ENCODE measurements at regions not wholly inside any gene's neighbourhood (a gene's known extent, or its start where the extent isn't known, plus 50 kb on each side); places are given as distances from the start of the nearest gene placed in this dataset.

DNA sequence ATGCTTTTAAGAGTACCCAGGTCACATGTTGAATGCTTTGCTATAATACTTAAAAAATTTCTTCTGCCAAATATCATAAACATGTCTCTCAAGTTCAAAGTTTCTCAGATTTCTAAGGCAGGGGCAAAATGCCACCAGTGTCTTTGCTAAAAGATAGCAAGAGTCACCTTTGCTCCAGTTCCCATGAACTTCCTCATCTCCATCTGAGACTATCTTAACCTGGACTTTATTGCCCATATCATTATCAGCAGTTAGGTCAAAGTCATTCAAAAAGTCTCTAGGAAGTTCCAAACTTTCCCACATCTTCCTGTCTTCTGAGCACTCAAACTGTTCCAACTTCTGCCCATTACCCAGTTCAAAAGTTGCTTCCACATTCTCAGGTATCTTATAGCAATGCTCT, 307.6 kb upstream of the TNC start:
- H3K4me2 ChIP-seq (ENCODE audit: control insufficient read depth, extremely low read depth, insufficient read depth, low read depth, low read length) = no peak overlapping the region
- no peaks in the 10 kb centered on the region for H3K9me1 ChIP-seq (ENCODE audit: control insufficient read depth, extremely low read depth, insufficient read depth, low read length)
- H3K9me3 ChIP-seq (ENCODE audit: control insufficient read depth, low read depth, low read length) = peaks cover 2% of the 10 kb centered on the region
- H3K27ac ChIP-seq (ENCODE audit: control insufficient read depth, insufficient read depth, low read length) = no peak overlapping the region
- H3K27me3 ChIP-seq (ENCODE audit: control insufficient read depth, extremely low read depth, insufficient read depth, low read length) = no peaks in the 10 kb centered on the region
- no peaks in the 10 kb centered on the region for H3K4me1 ChIP-seq (ENCODE audit: control insufficient read depth, extremely low read depth, insufficient read depth, low read length)
- DNase-seq (ENCODE audit: low read depth, low spot score) (no peak), FAIRE-seq (no peak)
- H3K36me3 ChIP-seq (ENCODE audit: control insufficient read depth in 2 of 2, extremely low read depth in 1 of 2, insufficient read depth in 2 of 2, low read length in 2 of 2) = no peaks in the 10 kb centered on the region
- H2AFZ ChIP-seq (ENCODE audit: control insufficient read depth, low read length) = no peak overlapping the region
- H4K20me1 ChIP-seq (ENCODE audit: control insufficient read depth, extremely low read depth, insufficient read depth, low read length) = no peaks in the 10 kb centered on the region
- no peak overlapping the region for H3K9ac ChIP-seq (ENCODE audit: control insufficient read depth, extremely low read depth, insufficient read depth, low read length)
- dilution Hi-C loops (cut with MboI; ENCODE audit: extremely low pct_ligation_motif_present, low sequenced_read_pairs) = no loop called here
- H3K4me3 ChIP-seq (ENCODE audit: control insufficient read depth in 2 of 3, extremely low read depth in 1 of 3, insufficient read depth in 2 of 3, low read depth in 1 of 3, low read length in 3 of 3) = no peak overlapping the region
- TF ChIP-seq, protein P1, sequence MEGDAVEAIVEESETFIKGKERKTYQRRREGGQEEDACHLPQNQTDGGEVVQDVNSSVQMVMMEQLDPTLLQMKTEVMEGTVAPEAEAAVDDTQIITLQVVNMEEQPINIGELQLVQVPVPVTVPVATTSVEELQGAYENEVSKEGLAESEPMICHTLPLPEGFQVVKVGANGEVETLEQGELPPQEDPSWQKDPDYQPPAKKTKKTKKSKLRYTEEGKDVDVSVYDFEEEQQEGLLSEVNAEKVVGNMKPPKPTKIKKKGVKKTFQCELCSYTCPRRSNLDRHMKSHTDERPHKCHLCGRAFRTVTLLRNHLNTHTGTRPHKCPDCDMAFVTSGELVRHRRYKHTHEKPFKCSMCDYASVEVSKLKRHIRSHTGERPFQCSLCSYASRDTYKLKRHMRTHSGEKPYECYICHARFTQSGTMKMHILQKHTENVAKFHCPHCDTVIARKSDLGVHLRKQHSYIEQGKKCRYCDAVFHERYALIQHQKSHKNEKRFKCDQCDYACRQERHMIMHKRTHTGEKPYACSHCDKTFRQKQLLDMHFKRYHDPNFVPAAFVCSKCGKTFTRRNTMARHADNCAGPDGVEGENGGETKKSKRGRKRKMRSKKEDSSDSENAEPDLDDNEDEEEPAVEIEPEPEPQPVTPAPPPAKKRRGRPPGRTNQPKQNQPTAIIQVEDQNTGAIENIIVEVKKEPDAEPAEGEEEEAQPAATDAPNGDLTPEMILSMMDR (optimal IDR thresholded peaks at IDR 0.05 in 1 of 3, IDR thresholded peaks at IDR 0.05 in 1 of 3, conservative IDR thresholded peaks at IDR 0.05 in 1 of 3; ENCODE audit: extremely low read depth in 1 of 3, insufficient read depth in 2 of 3, low read length in 3 of 3) = no peak
- TF ChIP-seq EZH2 (IDR thresholded peaks at IDR 0.05; ENCODE audit: low read length) = no peak
- no peaks in the 10 kb centered on the region for H3K79me2 ChIP-seq (ENCODE audit: control insufficient read depth, insufficient read depth, low read length)

DNA sequence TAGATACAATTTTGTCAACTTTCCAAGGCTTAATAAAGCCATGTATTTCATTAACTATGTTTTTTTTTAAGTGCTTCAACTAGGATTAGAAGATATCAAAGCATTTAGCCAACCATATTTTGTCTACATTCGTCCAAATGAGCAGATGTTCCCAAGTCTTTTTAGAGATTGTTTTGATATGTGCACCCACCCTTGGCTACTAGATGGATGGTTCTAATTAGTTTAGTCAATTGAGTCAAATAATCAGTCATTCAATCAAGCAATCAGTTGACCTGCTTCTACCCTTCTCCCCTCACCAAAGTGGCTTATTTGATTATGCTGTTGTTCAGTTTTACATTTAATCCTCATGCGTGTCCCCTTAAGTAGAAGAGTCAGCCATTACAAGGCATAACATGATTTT, 319.5 kb upstream of the TNC start:
- no peaks in the 10 kb centered on the region for H3K27me3 ChIP-seq (ENCODE audit: control insufficient read depth, extremely low read depth, insufficient read depth, low read length)
- FAIRE-seq = no peak
- H4K20me1 ChIP-seq (ENCODE audit: control insufficient read depth, extremely low read depth, insufficient read depth, low read length) = no peaks in the 10 kb centered on the region
- no peaks in the 10 kb centered on the region for H3K79me2 ChIP-seq (ENCODE audit: control insufficient read depth, insufficient read depth, low read length)
- no peaks in the 10 kb centered on the region for H3K9me3 ChIP-seq (ENCODE audit: control insufficient read depth, low read depth, low read length)
- dilution Hi-C loops (cut with MboI; ENCODE audit: extremely low pct_ligation_motif_present, low sequenced_read_pairs) = no loop called here
- no peak overlapping the region for H2AFZ ChIP-seq (ENCODE audit: control insufficient read depth, low read length)
- no peak for DNase-seq (ENCODE audit: low read depth, low spot score)
- H3K4me3 ChIP-seq (ENCODE audit: control insufficient read depth in 2 of 3, extremely low read depth in 1 of 3, insufficient read depth in 2 of 3, low read depth in 1 of 3, low read length in 3 of 3) = no peak overlapping the region
- no peaks in the 10 kb centered on the region for H3K36me3 ChIP-seq (ENCODE audit: control insufficient read depth in 2 of 2, extremely low read depth in 1 of 2, insufficient read depth in 2 of 2, low read length in 2 of 2)
- H3K9me1 ChIP-seq (ENCODE audit: control insufficient read depth, extremely low read depth, insufficient read depth, low read length) = no peaks in the 10 kb centered on the region
- no peaks in the 10 kb centered on the region for H3K4me1 ChIP-seq (ENCODE audit: control insufficient read depth, extremely low read depth, insufficient read depth, low read length)
- TF ChIP-seq, protein P1 (optimal IDR thresholded peaks at IDR 0.05 in 1 of 3, IDR thresholded peaks at IDR 0.05 in 1 of 3, conservative IDR thresholded peaks at IDR 0.05 in 1 of 3; ENCODE audit: extremely low read depth in 1 of 3, insufficient read depth in 2 of 3, low read length in 3 of 3) = no peak
- no peak for TF ChIP-seq EZH2 (IDR thresholded peaks at IDR 0.05; ENCODE audit: low read length)
- no peak overlapping the region for H3K9ac ChIP-seq (ENCODE audit: control insufficient read depth, extremely low read depth, insufficient read depth, low read length)
- H3K27ac ChIP-seq (ENCODE audit: control insufficient read depth, insufficient read depth, low read length) = no peak overlapping the region
- no peak overlapping the region for H3K4me2 ChIP-seq (ENCODE audit: control insufficient read depth, extremely low read depth, insufficient read depth, low read depth, low read length)
